GM23248 (cell line): ENCODE measurements at regions not wholly inside any gene's neighbourhood (a gene's known extent, or its start where the extent isn't known, plus 50 kb on each side); places are given as distances from the start of the nearest gene placed in this dataset.

Source experiments
- EZH2 ChIP-seq: fragments of 200-600 bp; sonication (generic); IDR thresholded peaks from 2 replicates; pipeline ENCODE4 v1.6.1; 2018; ENCODE audit warnings: antibody characterized with exemption, mild to moderate bottlenecking; ENCODE audit not compliant: insufficient read depth, poor library complexity, severe bottlenecking
- EZH2phosphoT487 ChIP-seq: fragments of 200-600 bp; sonication (generic); IDR thresholded peaks from 2 replicates; pipeline ENCODE4 v1.6.1; 2018; ENCODE audit warnings: antibody characterized with exemption, moderate library complexity, mild to moderate bottlenecking, low read depth; ENCODE audit not compliant: insufficient read depth

GRCh38 chr9:82356131-82356530, 367.6 kb downstream of the SPATA31D1 start:
- TF ChIP-seq EZH2 (no peak), EZH2phosphoT487 (no peak)
